Loucy (cell line): ENCODE measurements at regions not wholly inside any gene's neighbourhood (a gene's known extent, or its start where the extent isn't known, plus 50 kb on each side); places are given as distances from the start of the nearest gene placed in this dataset.

Experiments
- H2AFZ ChIP-seq: fragments of 200-600 bp; sonication (generic); 2 replicates; pipeline ENCODE4 v1.6.0; 2016; ENCODE audit warnings: antibody characterized with exemption, mild to moderate bottlenecking, low read length, moderate library complexity
- H3F3A ChIP-seq: fragments of 200-600 bp; 2 replicates; pipeline ENCODE4 v1.6.0; 2016; ENCODE audit warnings: antibody characterized with exemption, low read depth, mild to moderate bottlenecking
- H3K27me3 ChIP-seq: fragments of 200-600 bp; sonication (generic); 2 replicates; pipeline ENCODE4 v1.6.1; 2014; ENCODE audit warnings: low read length, mild to moderate bottlenecking; ENCODE audit not compliant: insufficient read depth, poor library complexity, severe bottlenecking
- H3K36me3 ChIP-seq: fragments of 200-600 bp; sonication (generic); 2 replicates; pipeline ENCODE4 v1.6.1; 2016; ENCODE audit warnings: low read length; ENCODE audit not compliant: insufficient read depth
- H3K4me1 ChIP-seq: fragments of 200-600 bp; sonication (generic); 2 replicates; pipeline ENCODE4 v1.5.1; 2014; ENCODE audit warnings: low read length, mild to moderate bottlenecking; ENCODE audit not compliant: insufficient read depth, poor library complexity, severe bottlenecking
- H3K4me2 ChIP-seq: fragments of 200-600 bp; sonication (generic); 2 replicates; pipeline ENCODE4 v1.6.0; 2014; ENCODE audit warnings: antibody characterized with exemption, low read length, low read depth, mild to moderate bottlenecking; ENCODE audit not compliant: poor library complexity, severe bottlenecking
- H3K4me3 ChIP-seq: fragments of 200-600 bp; sonication (generic); 2 replicates; pipeline ENCODE4 v1.5.1; 2014; ENCODE audit warnings: low read length, mild to moderate bottlenecking, mixed read lengths; ENCODE audit not compliant: poor library complexity, severe bottlenecking
- H3K79me2 ChIP-seq: fragments of 200-600 bp; sonication (generic); 2 replicates; pipeline ENCODE4 v1.6.1; 2014; ENCODE audit warnings: low read length; ENCODE audit not compliant: insufficient read depth
- H3K9ac ChIP-seq: fragments of 200-600 bp; sonication (generic); 2 replicates; pipeline ENCODE4 v1.6.0; 2014; ENCODE audit warnings: mild to moderate bottlenecking, low read depth, low read length, moderate library complexity; ENCODE audit not compliant: poor library complexity, severe bottlenecking
- H3K9me2 ChIP-seq: fragments of 200-600 bp; sonication (generic); replicated peaks from 2 replicates; pipeline ENCODE4 v1.6.1; 2016; ENCODE audit warnings: low read depth, low read length, mixed read lengths
- H3K9me3 ChIP-seq: fragments of 200-600 bp; sonication (generic); 2 replicates; pipeline ENCODE4 v1.6.1; 2014; ENCODE audit warnings: mild to moderate bottlenecking, antibody characterized with exemption, low read length, low read depth; ENCODE audit not compliant: insufficient read depth
- H4K20me1 ChIP-seq: fragments of 200-600 bp; sonication (generic); 2 replicates; pipeline ENCODE4 v1.6.0; 2014; ENCODE audit warnings: antibody characterized with exemption, low read length, mild to moderate bottlenecking; ENCODE audit not compliant: insufficient read depth, poor library complexity, severe bottlenecking
- EZH2phosphoT487 ChIP-seq: fragments of 200-600 bp; IDR thresholded peaks from 2 replicates; pipeline ENCODE4 v1.6.1; 2018; ENCODE audit warnings: antibody characterized with exemption, mild to moderate bottlenecking, moderate library complexity, borderline replicate concordance
- TF ChIP-seq, protein P1 (sequence below): fragments of 200-600 bp; sonication (generic); conservative IDR thresholded peaks from 2 replicates; pipeline ENCODE4 v1.5.1; 2014; ENCODE audit warnings: mild to moderate bottlenecking, antibody characterized with exemption, low read length

- no peaks in the 10 kb centered on the region for H3K79me2 ChIP-seq
- no peaks in the 10 kb centered on the region for H3F3A ChIP-seq
- TF ChIP-seq, protein P1, sequence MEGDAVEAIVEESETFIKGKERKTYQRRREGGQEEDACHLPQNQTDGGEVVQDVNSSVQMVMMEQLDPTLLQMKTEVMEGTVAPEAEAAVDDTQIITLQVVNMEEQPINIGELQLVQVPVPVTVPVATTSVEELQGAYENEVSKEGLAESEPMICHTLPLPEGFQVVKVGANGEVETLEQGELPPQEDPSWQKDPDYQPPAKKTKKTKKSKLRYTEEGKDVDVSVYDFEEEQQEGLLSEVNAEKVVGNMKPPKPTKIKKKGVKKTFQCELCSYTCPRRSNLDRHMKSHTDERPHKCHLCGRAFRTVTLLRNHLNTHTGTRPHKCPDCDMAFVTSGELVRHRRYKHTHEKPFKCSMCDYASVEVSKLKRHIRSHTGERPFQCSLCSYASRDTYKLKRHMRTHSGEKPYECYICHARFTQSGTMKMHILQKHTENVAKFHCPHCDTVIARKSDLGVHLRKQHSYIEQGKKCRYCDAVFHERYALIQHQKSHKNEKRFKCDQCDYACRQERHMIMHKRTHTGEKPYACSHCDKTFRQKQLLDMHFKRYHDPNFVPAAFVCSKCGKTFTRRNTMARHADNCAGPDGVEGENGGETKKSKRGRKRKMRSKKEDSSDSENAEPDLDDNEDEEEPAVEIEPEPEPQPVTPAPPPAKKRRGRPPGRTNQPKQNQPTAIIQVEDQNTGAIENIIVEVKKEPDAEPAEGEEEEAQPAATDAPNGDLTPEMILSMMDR: no peak
- TF ChIP-seq EZH2phosphoT487: no peak
- H3K4me2 ChIP-seq: no peak overlapping the region
- H3K27me3 ChIP-seq: no peaks in the 10 kb centered on the region
- H2AFZ ChIP-seq: no peak overlapping the region
- H3K9me2 ChIP-seq: no peaks in the 10 kb centered on the region
- no peaks in the 10 kb centered on the region for H4K20me1 ChIP-seq
- H3K4me3 ChIP-seq: no peak overlapping the region
- no peaks in the 10 kb centered on the region for H3K36me3 ChIP-seq
- no peaks in the 10 kb centered on the region for H3K4me1 ChIP-seq
- H3K9ac ChIP-seq: no peak overlapping the region
- H3K9me3 ChIP-seq: no peaks in the 10 kb centered on the region
Observed at GRCh38 chr3:64276131-64276530, 50.9 kb upstream of the PRICKLE2 start.
